ENCODE measurements at regions not wholly inside any gene's neighbourhood (a gene's known extent, or its start where the extent isn't known, plus 50 kb on each side); places are given as distances from the start of the nearest gene placed in this dataset.

GRCh38 chr5:20514145-20514544, 526.1 kb upstream of the CDH18 start:
- no peak for DNase-seq

DNA sequence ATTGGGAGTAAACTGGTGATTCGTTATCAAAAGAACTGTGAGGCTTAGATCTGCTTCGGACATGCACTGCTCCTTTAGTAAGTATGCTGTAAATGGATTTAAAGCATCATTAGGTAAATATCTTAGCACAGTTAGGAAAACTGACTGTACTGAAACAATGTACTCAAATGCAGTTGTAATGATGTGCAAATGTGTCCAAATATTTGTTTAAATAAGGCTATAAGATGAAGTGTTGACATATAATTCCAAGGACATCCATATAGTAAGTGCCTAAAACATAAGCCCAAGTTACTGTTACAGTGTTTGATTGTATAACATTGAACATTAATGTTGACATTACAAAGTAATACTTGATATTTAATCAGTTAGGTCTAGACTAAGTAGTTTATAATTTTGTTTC, 512.5 kb upstream of the CDH18 start:
- no peak for DNase-seq

DNA sequence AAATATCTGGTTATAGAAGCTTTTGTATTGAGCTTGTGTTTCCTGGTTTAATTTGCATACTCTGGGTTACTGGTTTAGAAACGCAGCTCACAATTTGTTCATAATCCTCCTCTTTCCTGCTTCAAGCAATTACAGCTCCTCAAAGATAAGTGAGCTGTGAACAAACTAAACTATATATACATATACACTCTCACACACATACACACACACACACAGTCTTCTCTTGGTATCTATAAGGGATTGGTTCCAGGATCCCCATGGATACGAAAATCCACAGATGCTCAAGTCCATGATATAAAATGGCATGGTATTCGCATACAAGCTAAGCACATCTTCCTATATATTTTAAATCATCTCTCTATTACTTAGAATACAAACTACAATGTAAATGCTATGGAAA, 510.9 kb upstream of the CDH18 start:
- no peak for DNase-seq

GRCh38 chr5:20498102-20498501, 510.1 kb upstream of the CDH18 start:
- no peak for DNase-seq

DNA sequence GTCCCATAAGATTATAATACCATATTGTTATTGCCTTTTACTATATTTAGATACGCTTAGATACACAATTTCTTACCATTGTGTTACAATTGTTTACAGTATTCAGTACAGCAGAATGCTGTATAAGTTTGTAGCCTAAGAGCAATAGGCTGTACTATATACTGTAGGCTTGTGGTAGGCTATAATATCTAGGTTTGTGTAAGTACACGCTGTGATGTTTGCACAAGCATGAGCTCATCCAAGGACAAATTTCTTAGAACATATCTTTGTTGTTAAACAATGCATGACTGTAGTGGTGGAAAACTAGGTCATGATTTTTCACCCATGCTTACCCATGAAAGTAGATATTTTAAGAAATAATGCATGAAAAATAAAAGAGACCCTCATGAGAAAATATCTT, 509.4 kb upstream of the CDH18 start:
- no peak for DNase-seq

DNA sequence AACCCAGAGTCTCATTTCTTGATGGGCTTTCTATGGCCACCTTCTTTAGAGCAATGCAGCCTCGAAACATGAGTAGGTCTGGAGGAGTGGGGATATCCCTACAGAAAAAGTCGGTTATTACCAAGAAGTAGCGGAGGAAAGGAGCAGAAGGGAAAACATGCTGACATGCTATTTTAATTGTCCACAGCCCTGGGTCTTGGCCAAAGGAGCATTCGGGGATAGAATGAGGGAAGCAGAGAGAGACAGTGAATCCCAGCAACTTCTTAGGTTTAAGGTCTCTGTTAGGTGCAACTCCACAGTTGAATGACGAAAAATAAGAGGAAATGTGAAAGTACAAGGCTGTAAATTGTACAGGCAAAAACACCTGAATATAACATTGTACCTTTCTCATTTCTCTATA, 506.7 kb upstream of the CDH18 start:
- DNase-seq = no peak

DNA sequence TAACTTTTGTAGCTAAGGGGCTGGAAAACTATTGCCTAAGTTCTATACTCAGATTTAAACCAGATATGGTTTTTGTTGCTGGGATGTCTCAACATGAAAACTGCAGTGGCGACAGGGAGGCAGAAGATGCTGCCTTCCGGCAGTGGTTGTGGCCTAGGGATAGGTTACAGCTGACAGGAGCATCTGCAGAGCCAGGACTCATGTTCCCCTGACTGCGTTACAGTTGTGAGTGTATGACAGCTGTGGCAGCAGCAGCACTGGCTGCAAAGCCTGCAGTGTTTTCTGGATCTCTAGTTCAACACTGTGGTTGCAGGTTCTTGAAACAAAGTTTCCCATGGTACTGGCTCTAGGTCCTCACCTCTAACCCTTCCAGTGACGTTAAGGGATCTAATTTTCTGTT, 498.8 kb upstream of the CDH18 start:
- no peak for DNase-seq

- no peak for DNase-seq
Measured at GRCh38 chr5:20476016-20476415, 488.0 kb upstream of the CDH18 start.

DNA sequence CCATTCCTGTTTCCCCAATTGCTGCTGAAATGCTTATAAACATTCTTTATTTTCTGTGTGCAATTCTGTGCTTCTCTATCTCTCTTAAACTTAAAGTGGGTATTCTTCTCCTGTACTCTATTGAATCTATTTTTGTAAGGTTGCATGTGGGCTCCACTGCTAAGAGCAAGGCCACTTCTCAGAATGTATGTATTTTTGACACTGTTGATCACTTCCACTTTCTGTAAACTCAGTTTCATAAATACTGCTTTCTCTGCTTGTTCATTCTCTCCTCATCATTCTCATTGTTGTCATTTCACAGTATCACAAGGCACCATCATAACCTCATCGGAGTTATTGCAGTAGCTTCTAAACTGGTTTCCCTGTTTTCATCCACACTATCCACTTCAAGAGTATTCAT, 483.0 kb upstream of the CDH18 start:
- DNase-seq = no peak

DNA sequence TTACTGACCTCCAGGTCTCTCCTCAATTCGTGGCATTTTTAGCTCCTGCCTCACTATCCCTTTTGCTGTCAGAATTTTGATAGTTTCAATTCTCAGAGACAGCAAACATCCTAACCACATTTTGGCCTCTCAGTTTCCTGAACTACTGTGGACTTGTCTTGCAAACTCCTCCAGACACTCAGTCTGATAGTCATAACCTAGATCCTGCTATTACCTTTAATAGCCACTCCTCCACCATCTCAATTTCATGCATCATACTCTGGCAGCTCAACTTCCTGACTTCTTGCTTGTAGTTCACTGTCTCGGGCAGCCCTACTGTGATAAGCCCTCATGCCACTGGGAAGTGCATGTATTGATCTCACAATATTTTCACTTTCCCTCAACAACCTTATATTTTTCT, 481.8 kb upstream of the CDH18 start:
- DNase-seq = no peak

DNA sequence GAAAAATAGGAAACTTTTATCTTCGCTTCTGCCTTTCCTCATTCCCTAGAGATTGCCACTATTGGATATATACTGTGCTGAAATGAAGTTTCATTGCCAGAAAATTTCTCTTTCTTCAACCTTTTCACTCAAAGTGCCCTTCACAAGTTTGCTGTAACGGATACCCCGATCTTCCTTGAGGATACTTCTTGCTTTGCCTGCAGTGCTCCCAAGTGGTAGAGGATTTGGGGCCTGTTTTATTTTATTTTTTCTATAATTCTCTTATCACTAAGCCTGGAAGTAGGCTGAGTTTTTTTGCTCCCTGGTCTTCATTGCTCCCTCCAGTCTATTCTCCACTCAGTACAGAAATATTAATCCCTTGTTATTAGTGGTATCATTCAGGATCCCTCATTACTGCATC, 481.4 kb upstream of the CDH18 start:
- DNase-seq = no peak

GRCh38 chr5:20466512-20466911, 478.5 kb upstream of the CDH18 start:
- DNase-seq = no peak

GRCh38 chr5:20463206-20463605, 475.2 kb upstream of the CDH18 start:
- no peak for DNase-seq

DNA sequence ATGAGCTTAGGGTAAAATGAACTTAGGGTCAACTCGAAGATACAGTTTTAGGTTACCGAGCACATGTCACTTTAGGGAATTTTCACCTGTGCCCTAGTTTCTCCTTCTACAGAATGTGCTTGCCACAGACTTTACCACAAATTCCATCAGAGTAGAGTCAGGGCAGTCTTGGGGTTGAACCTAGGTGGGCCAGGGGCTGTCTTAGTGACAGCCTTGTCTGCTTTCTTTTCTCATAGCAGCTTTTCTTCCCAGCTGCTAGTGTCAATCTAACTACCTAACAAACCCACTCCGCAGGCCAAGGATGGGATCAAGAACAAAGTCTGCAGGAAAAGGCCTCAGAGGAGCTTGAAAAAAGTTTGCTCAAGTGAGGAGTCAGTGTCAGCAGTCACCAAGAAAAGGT, 458.1 kb upstream of the CDH18 start:
- no peak for DNase-seq

GRCh38 chr5:20445326-20445860, 457.4 kb upstream of the CDH18 start:
- DNase-seq = no peak

DNA sequence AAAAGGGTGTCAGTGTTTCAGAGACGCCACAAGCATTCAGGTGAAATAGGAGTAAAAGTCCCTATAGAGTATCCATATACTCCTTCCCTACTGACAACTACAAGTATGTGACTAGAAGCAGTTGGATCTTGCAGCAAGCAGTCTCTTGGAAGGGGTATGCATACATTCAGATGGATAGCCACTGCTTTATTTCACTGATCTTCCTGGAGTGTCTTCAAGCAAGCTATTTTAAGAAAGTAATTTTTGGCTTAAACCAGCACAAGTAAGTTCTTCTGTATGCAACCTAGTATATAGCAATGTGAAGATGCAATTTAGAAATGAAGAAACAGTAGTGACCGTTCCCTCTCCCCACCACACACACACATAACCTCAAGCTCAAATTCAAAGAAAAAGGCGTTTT, 446.8 kb upstream of the CDH18 start:
- DNase-seq = no peak

DNA sequence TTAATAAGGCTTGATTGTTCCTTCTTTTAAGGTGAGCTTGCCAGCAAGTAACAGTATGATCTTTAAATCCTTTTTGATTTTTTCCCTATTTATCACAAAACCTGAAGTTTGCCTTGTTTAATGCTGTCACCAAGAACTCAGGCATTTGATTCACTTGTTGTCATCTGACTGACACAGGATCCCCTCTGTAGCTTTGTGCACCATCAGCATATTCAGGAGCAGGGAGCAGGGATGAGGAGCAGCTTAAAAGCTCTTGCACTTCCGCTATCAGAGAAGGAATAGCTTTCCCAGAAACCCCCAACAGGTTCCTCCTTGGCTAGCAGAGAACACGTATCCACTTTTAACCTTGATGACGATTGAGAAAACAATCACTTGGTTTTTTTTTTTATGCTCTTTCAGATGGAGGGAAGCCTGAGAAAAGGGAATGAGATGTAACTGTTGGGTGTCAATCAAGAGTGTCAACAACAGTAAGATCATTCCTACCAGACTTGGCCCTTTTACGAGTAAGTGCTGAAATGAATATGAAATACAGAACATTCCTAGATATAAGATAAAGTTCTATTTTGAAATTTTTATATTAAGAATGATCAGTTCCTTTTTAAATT, 433.1 kb upstream of the CDH18 start:
- DNase-seq = no peak
